ENCODE measurements at regions not wholly inside any gene's neighbourhood (a gene's known extent, or its start where the extent isn't known, plus 50 kb on each side); places are given as distances from the start of the nearest gene placed in this dataset.

DNA sequence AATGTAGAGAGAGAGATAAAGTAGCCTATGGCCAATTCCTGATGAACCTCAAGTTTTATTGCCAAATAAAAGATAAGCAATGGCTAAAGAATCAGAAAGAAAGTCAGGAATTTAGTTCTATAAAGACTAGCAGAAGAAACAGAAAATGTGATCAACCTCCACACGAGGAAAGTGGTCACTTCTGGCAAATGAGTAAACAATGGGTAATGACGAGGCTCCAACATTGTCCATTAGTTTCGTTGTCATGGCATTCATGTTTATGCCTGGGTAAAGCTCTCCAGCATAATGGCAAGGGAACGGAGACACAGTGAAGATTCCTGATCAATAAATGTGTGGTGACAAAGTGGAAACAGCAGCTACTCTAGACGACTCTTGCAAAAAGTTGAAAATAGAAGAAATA, 341.8 kb upstream of the CTNND2 start:
- TF ChIP-seq EZH2phosphoT487 (IDR thresholded peaks at IDR 0.05; ENCODE audit: borderline replicate concordance, low read length) (no peak), CTCF (IDR thresholded peaks at IDR 0.05; ENCODE audit: low read depth, low read length, poor library complexity, severe bottlenecking) (no peak)

Measured in DOHH2 (cell line).